HepG2 (cell line): ENCODE measurements at regions not wholly inside any gene's neighbourhood (a gene's known extent, or its start where the extent isn't known, plus 50 kb on each side); places are given as distances from the start of the nearest gene placed in this dataset.

Source experiments
- ATAC-seq: fragments of 200-7000 bp; cut with Tn5 transposase; 3 replicates; pipeline ENCODE4 v1.9.1; 2020; ENCODE audit warnings: mild to moderate bottlenecking, moderate library complexity
- BruUV-seq: library from RNA; stranded (reverse); fragments of 400-500 nt; replicated peaks from 2 replicates; lab custom pipeline; 2021; lab: Mats Ljungman, UMichigan
- CTCF ChIA-PET: fragments of 300-600 bp; formaldehyde crosslinking; extraction: SDS; loops from one replicate; lab custom pipeline; 2021; ENCODE audit warnings: low total read pairs, inconsistent platforms, low intra/inter-chr PET ratio; lab: Yijun Ruan, JAX
- POLR2A ChIA-PET: fragments of 350-600 bp; sonication (Branson Sonifier 250); formaldehyde crosslinking; loops from one replicate; lab custom pipeline; 2020; ENCODE audit warnings: antibody characterized with exemption, inconsistent platforms; lab: Yijun Ruan, JAX
- DNase-seq: peaks from one replicate; pipeline ENCODE4 v3.0.0-alpha.2; 2015; ENCODE audit warnings: low spot score
- FAIRE-seq: peaks from 3 replicates; lab custom pipeline; 2011; peaks lifted over from hg19 to GRCh38; lab: Jason Lieb, UNC
- H2AFZ ChIP-seq: one replicate; pipeline ENCODE4 v1.6.1; 2011; ENCODE audit warnings: low read length, inconsistent platforms
- H3K27ac ChIP-seq: fragments of 300-600 bp; 3 replicates; pipeline ENCODE4 v1.8.0; 2011; ENCODE audit warnings: mixed run types, mild to moderate bottlenecking, mixed read lengths, low read length, inconsistent platforms; ENCODE audit not compliant: insufficient read depth; ENCODE audit errors: extremely low read length
- H3K27me3 ChIP-seq, 2 experiments: fragments of 200-600 bp in 1 of 2; 2 replicates in 1 of 2; 3 replicates in 1 of 2; pipeline versions ENCODE4 v1.6.0 to v1.8.0; 2011; ENCODE audit warnings: low read length in 2 of 2, mild to moderate bottlenecking in 2 of 2, moderate library complexity in 2 of 2, inconsistent platforms in 1 of 2; ENCODE audit not compliant: insufficient read depth in 2 of 2, control insufficient read depth in 1 of 2
- H3K36me3 ChIP-seq, 2 experiments: fragments of 200-600 bp in 1 of 2; replicated peaks in 1 of 2; 2 replicates in 1 of 2; 3 replicates in 1 of 2; pipeline versions ENCODE4 v1.5.1 to v1.8.0; 2011; ENCODE audit warnings: low read length in 2 of 2, inconsistent platforms in 1 of 2; ENCODE audit not compliant: insufficient read depth in 2 of 2, control insufficient read depth in 1 of 2
- H3K4me1 ChIP-seq: 2 replicates; pipeline ENCODE4 v1.5.1; 2012; ENCODE audit warnings: low read length, inconsistent platforms; ENCODE audit not compliant: insufficient read depth
- H3K4me2 ChIP-seq: 2 replicates; pipeline ENCODE4 v1.6.0; 2011; ENCODE audit warnings: low read depth, low read length, inconsistent platforms
- H3K4me3 ChIP-seq, 3 experiments: fragments of 200-600 bp in 1 of 3; sonication (generic), shearing (Covaris generic) in 1 of 3; replicated peaks in 1 of 3; 2 replicates each; pipeline ENCODE4 v1.5.1; 2011 to 2016; ENCODE audit warnings: low read length in 3 of 3, inconsistent platforms in 2 of 3, low read depth in 2 of 3, mild to moderate bottlenecking in 2 of 3, control low read depth in 1 of 3, mixed read lengths in 1 of 3; ENCODE audit not compliant: insufficient read depth in 1 of 3
- H3K79me2 ChIP-seq: one replicate; pipeline ENCODE4 v1.6.1; 2011; ENCODE audit warnings: low read length, inconsistent platforms; ENCODE audit not compliant: insufficient read depth
- H3K9ac ChIP-seq: 2 replicates; pipeline ENCODE4 v1.6.0; 2011; ENCODE audit warnings: mild to moderate bottlenecking, low read depth, low read length, inconsistent platforms; ENCODE audit not compliant: insufficient read depth
- H3K9me3 ChIP-seq: 2 replicates; pipeline ENCODE4 v1.5.1; 2012; ENCODE audit warnings: mild to moderate bottlenecking, low read length
- H4K20me1 ChIP-seq: 2 replicates; pipeline ENCODE4 v1.6.0; 2011; ENCODE audit warnings: inconsistent platforms, mild to moderate bottlenecking, low read length, moderate library complexity; ENCODE audit not compliant: insufficient read depth
- ELF3 ChIP-seq: IDR thresholded peaks from 2 replicates; pipeline ENCODE4 v1.6.1; 2016; ENCODE audit warnings: missing genetic modification reagents, missing compliant biosample characterization
- REL ChIP-seq: sonication (generic); formaldehyde crosslinking; conservative IDR thresholded peaks from 2 replicates; pipeline ENCODE4 v1.8.0; 2022; ENCODE audit warnings: mild to moderate bottlenecking, missing genetic modification reagents, moderate library complexity
- ZMYM3 ChIP-seq: sonication (generic); formaldehyde crosslinking; IDR thresholded peaks from 2 replicates; pipeline ENCODE4 v1.5.1; 2020; ENCODE audit warnings: mild to moderate bottlenecking, missing genetic modification reagents
- ZNF232 ChIP-seq: sonication (generic); formaldehyde crosslinking; IDR thresholded peaks from 2 replicates; pipeline ENCODE4 v1.4.0; 2020; ENCODE audit warnings: missing genetic modification reagents, borderline replicate concordance
- ZNF451 ChIP-seq: sonication (generic); formaldehyde crosslinking; IDR thresholded peaks from 2 replicates; pipeline ENCODE4 v1.5.0; 2020; ENCODE audit warnings: mild to moderate bottlenecking, missing genetic modification reagents
- ZNF607 ChIP-seq: sonication (generic); formaldehyde crosslinking; IDR thresholded peaks from 2 replicates; pipeline ENCODE4 v1.5.1; 2020; ENCODE audit warnings: missing genetic modification reagents, mild to moderate bottlenecking, borderline replicate concordance
- ZSCAN12 ChIP-seq: sonication (generic); formaldehyde crosslinking; IDR thresholded peaks from 2 replicates; pipeline ENCODE4 v1.9.0; 2021; ENCODE audit warnings: mild to moderate bottlenecking, missing genetic modification reagents
- WGBS: methylation state at CpG from one replicate; pipeline ENCODE4 v1.1.6; 2017; ENCODE audit warnings: low lambda C conversion rate; 5-methylcytosine and 5-hydroxymethylcytosine counted together
- in situ Hi-C: cut with HindIII; loops from 2 replicates; pipeline ENCODE4 v1.10.0; 2017; ENCODE audit warnings: low pct_unique_long_range_greater_than_20kb; ENCODE audit not compliant: extremely low pct_ligation_motif_present
- intact Hi-C: fragments of 100-400 bp; cut with micrococcal nuclease; formaldehyde crosslinking; loops from one replicate; pipeline ENCODE4 v1.10.0; 2022; ENCODE audit not compliant: unreplicated experiment
- TF ChIP-seq, protein P1 (sequence below): sonication (generic); formaldehyde crosslinking; IDR thresholded peaks from 2 replicates; pipeline ENCODE4 v1.4.0; 2020; ENCODE audit warnings: missing genetic modification reagents, borderline replicate concordance
- TF ChIP-seq, protein P2 (sequence below): sonication (generic); formaldehyde crosslinking; IDR thresholded peaks from 2 replicates; pipeline ENCODE4 v1.4.0; 2020; ENCODE audit warnings: missing genetic modification reagents, borderline replicate concordance

DNA sequence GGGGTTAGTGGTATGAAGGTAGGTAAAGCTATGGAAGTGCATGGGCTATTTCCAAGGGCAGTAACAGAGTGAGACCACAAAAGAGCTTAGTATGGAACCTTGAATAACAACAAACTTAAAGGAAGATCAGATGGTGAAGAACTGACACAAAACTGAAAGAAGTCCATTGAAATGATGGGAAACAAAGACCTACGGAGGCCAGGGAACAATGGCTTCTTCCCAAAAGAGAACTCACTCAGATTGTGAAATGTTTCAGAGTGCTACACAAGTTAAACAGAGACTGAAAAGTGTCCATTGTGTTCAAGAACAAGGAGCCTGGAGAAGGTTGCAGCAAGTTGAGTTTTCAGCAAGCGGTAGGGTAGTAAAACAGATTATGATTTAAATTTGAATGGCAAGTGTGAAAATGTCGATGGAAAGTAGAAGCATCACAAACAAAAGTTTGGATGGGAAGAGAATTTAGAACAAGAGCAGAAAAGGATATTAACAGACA is 700.0 kb upstream of the NXPH2 start:
- no peak for TF ChIP-seq REL
- no peak for TF ChIP-seq ELF3 (CRISPR knock-in tag)
- no peak for TF ChIP-seq ZMYM3
- Histone ChIP-seq H3K4me1 (no peaks in the 10 kb centered on the region), H3K27ac (no peak overlapping the region), H3K36me3 (no peaks in the 10 kb centered on the region), H4K20me1 (no peaks in the 10 kb centered on the region), H3K9ac (no peak overlapping the region), H3K79me2 (no peaks in the 10 kb centered on the region), H3K9me3 (no peaks in the 10 kb centered on the region), H3K27me3 (no peaks in the 10 kb centered on the region), H3K4me2 (no peak overlapping the region), H3K4me3 (no peak overlapping the region), H2AFZ (no peak overlapping the region)
- 30% methylated on average over 3 of the region's 3 CpGs for WGBS
- BruUV-seq = no TSS peak
- ChIA-PET POLR2A (no interaction called here), CTCF (no interaction called here)
- intact Hi-C loops = no loop called here
- FAIRE-seq (no peak), ATAC-seq (no peak), DNase-seq (no peak)
- in situ Hi-C loops = no loop called here

DNA sequence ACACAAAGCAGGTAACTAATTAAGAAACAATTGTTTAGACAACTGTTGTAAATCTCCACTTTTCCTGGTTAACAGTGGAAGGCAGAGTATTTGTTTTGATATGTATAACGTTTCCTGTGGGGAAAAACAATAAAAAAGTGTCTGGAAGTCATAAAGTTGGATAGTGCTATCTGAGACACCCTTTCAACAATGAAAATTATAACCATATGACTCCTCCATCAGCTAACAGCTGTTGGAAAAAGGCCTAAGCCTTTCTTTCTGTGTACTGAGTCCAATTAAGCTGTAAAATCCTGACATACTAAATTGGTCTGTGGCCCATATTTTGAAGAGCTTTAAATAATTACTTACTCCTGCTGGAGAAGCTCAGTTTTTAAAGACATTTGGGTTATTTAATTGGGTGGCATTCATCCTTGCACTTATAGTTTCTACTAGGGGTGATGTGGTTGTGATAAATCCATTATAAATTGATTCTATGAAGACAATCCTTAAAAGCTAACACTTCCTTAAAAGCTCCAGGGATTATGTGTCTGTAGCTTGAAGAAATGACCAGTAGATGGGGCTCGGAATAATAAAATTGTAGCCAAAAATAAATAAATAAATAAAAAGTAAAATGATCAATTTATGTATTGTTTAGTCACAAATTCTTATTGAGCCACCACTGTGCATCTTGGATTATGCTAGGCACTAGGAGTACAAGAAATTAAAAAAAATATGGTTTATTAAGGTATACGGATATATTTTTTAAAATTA is 698.1 kb upstream of the NXPH2 start:
- Histone ChIP-seq H3K4me1 (no peaks in the 10 kb centered on the region), H4K20me1 (no peaks in the 10 kb centered on the region), H3K27ac (no peak overlapping the region), H3K36me3 (no peaks in the 10 kb centered on the region), H3K9ac (no peak overlapping the region), H3K79me2 (no peaks in the 10 kb centered on the region), H3K27me3 (no peaks in the 10 kb centered on the region), H2AFZ (no peak overlapping the region), H3K9me3 (no peaks in the 10 kb centered on the region), H3K4me3 (no peak overlapping the region), H3K4me2 (no peak overlapping the region)
- CTCF ChIA-PET = no interaction called here
- 17% methylated on average over 3 of the region's 3 CpGs for WGBS
- DNase-seq (no peak), FAIRE-seq (no peak), ATAC-seq (no peak)
- BruUV-seq = no TSS peak
- intact Hi-C loops = no loop called here
- POLR2A ChIA-PET = no interaction called here
- in situ Hi-C loops = no loop called here
- TF ChIP-seq ZNF607 (no peak), ZNF451 (no peak), ZSCAN12 (CRISPR knock-in tag) (no peak), ZNF232 (CRISPR knock-in tag) (no peak)
- TF ChIP-seq, protein P1, sequence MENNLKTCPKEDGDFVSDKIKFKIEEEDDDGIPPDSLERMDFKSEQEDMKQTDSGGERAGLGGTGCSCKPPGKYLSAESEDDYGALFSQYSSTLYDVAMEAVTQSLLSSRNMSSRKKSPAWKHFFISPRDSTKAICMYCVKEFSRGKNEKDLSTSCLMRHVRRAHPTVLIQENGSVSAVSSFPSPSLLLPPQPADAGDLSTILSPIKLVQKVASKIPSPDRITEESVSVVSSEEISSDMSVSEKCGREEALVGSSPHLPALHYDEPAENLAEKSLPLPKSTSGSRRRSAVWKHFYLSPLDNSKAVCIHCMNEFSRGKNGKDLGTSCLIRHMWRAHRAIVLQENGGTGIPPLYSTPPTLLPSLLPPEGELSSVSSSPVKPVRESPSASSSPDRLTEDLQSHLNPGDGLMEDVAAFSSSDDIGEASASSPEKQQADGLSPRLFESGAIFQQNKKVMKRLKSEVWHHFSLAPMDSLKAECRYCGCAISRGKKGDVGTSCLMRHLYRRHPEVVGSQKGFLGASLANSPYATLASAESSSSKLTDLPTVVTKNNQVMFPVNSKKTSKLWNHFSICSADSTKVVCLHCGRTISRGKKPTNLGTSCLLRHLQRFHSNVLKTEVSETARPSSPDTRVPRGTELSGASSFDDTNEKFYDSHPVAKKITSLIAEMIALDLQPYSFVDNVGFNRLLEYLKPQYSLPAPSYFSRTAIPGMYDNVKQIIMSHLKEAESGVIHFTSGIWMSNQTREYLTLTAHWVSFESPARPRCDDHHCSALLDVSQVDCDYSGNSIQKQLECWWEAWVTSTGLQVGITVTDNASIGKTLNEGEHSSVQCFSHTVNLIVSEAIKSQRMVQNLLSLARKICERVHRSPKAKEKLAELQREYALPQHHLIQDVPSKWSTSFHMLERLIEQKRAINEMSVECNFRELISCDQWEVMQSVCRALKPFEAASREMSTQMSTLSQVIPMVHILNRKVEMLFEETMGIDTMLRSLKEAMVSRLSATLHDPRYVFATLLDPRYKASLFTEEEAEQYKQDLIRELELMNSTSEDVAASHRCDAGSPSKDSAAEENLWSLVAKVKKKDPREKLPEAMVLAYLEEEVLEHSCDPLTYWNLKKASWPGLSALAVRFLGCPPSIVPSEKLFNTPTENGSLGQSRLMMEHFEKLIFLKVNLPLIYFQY (CRISPR knock-in tag) = no peak
- TF ChIP-seq, protein P2, sequence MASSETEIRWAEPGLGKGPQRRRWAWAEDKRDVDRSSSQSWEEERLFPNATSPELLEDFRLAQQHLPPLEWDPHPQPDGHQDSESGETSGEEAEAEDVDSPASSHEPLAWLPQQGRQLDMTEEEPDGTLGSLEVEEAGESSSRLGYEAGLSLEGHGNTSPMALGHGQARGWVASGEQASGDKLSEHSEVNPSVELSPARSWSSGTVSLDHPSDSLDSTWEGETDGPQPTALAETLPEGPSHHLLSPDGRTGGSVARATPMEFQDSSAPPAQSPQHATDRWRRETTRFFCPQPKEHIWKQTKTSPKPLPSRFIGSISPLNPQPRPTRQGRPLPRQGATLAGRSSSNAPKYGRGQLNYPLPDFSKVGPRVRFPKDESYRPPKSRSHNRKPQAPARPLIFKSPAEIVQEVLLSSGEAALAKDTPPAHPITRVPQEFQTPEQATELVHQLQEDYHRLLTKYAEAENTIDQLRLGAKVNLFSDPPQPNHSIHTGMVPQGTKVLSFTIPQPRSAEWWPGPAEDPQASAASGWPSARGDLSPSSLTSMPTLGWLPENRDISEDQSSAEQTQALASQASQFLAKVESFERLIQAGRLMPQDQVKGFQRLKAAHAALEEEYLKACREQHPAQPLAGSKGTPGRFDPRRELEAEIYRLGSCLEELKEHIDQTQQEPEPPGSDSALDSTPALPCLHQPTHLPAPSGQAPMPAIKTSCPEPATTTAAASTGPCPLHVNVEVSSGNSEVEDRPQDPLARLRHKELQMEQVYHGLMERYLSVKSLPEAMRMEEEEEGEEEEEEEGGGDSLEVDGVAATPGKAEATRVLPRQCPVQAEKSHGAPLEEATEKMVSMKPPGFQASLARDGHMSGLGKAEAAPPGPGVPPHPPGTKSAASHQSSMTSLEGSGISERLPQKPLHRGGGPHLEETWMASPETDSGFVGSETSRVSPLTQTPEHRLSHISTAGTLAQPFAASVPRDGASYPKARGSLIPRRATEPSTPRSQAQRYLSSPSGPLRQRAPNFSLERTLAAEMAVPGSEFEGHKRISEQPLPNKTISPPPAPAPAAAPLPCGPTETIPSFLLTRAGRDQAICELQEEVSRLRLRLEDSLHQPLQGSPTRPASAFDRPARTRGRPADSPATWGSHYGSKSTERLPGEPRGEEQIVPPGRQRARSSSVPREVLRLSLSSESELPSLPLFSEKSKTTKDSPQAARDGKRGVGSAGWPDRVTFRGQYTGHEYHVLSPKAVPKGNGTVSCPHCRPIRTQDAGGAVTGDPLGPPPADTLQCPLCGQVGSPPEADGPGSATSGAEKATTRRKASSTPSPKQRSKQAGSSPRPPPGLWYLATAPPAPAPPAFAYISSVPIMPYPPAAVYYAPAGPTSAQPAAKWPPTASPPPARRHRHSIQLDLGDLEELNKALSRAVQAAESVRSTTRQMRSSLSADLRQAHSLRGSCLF (CRISPR knock-in tag) = no peak
